GM21576 (cell line): ENCODE measurements at regions not wholly inside any gene's neighbourhood (a gene's known extent, or its start where the extent isn't known, plus 50 kb on each side); places are given as distances from the start of the nearest gene placed in this dataset.

Experiments used
- ATAC-seq: cut with Tn5 transposase; IDR thresholded peaks from one replicate; pipeline ENCODE4 v1.9.1; 2021; ENCODE audit warnings: mild to moderate bottlenecking, moderate library complexity; ENCODE audit not compliant: unreplicated experiment

GRCh38 chr10:131658476-131659110, 242.2 kb upstream of the PPP2R2D start:
- ATAC-seq, result no peak

DNA sequence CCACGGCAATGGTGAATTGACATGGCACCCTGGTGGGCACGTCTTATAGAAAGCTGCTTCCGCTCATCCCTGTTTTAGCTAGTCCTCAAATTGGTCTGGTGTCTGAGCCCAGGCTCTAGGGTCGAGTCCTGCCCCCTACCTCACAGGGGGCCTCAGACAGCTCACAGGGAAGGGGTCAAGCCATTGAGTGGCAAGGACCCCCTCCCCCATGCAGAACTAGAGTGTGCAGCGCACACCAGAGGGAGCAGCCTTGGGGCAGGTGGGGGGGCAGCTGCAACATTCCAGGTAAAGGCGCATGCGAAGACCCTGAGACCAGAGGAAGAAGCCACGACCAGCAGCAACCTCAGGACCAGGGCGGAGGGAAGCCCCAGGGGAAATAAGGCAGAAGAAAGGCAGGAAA, 240.4 kb upstream of the PPP2R2D start:
- no peak for ATAC-seq

DNA sequence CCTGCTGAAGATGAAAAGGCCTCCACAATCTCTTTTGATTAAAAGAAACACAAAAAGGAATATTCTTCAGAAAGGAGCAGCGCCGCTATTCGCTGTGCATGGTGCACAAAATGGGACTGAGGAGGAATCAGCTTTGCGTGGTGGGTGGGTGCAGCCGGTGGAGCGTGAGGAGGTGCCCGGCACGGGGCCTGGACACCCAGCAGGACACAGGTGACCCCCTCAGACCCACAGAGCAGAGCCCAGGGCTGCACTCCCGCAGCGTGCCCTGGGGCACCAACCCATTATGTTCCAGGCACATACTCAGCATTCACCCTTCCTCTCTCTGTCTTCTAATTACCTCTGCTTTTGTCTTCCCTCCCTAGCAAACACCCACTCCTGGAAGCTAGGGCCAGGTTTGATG, 238.0 kb upstream of the PPP2R2D start:
- ATAC-seq, result no peak

DNA sequence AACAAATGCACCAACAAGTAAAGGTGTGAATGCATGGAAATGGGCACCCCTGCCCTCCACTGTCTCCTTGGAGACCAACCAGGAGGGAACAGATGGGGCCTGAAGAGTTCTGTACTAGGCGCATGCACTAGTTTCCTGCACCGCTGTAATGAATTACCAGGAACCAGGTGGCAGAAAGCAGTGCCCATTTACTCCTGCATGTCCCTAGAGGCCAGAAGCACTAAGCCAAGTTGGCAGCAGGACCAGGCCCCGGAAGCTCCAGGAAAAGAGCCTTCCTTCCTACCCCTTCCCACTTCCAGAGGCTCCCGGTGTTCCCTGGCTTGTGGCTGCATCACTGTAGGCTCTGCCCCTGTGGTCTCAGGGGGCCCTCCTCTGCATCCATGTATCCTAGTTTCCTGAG, 237.5 kb upstream of the PPP2R2D start:
- ATAC-seq, result no peak

DNA sequence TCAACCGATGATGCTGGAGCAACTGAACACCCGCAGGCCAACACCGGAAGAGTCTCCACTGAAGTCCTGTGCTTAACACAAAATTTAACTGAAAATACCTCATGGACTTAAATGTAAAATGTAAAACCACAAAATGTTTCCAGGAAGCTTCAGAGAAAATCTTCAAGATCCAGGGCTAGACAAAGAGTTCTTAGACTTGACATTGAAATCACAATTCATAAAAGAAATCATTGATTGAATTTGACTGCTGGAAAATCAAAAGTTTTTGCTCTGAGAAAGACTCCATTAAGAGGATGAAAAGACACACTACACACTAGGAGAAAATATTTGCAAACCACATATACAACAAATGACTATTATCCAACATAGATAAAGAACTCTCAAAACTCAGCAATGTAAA, 234.7 kb upstream of the PPP2R2D start:
- no peak for ATAC-seq

- ATAC-seq, result no peak
Measured at GRCh38 chr10:131667047-131667446, 233.8 kb upstream of the PPP2R2D start.

GRCh38 chr10:131667561-131667960, 233.2 kb upstream of the PPP2R2D start:
- ATAC-seq, result no peak

- ATAC-seq, result no peak
Measured at GRCh38 chr10:131668903-131669302, 231.9 kb upstream of the PPP2R2D start.

GRCh38 chr10:131669838-131670237, 231.0 kb upstream of the PPP2R2D start:
- no peak for ATAC-seq

DNA sequence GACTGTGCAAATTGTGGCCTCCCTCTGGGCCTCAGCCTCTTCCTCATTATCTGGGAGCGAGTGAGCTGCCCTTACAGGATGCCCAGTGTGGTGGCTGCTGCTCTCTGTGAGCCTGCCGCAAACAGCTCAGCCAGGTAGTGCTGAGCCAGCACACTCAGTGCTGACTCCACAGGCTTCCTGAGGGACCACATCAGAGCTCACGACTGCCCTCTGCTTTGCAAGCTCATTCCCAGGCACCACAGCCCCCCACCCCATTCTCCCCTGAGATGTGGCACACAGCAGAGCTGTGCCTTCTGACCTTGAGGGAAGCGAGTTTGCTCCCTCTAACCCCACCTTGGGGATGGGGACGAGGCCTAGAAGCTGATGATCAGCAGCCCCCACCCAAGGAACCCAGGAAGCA, 230.5 kb upstream of the PPP2R2D start:
- ATAC-seq, result no peak

GRCh38 chr10:131673396-131673795, 227.4 kb upstream of the PPP2R2D start:
- no peak for ATAC-seq

GRCh38 chr10:131674130-131674529, 226.7 kb upstream of the PPP2R2D start:
- ATAC-seq, result no peak

DNA sequence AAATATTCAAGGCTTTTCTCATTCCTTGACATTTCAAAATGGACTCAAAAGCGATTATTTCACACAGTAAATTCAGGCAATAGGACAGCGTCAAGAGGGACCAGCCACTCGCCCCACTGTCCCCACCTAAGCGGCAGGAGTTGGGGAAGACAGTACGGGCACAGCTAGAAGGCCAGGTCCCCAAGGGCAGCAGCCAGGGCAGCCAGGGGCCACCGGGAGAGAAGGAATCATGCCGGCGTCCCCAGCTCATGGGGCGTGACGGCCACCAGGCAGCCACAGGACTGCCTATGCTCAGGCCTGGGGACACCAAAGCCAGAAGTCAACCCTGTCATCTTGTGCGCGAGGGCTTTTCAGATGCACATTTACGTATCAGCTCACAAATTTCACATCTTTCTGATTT, 225.7 kb upstream of the PPP2R2D start:
- no peak for ATAC-seq

DNA sequence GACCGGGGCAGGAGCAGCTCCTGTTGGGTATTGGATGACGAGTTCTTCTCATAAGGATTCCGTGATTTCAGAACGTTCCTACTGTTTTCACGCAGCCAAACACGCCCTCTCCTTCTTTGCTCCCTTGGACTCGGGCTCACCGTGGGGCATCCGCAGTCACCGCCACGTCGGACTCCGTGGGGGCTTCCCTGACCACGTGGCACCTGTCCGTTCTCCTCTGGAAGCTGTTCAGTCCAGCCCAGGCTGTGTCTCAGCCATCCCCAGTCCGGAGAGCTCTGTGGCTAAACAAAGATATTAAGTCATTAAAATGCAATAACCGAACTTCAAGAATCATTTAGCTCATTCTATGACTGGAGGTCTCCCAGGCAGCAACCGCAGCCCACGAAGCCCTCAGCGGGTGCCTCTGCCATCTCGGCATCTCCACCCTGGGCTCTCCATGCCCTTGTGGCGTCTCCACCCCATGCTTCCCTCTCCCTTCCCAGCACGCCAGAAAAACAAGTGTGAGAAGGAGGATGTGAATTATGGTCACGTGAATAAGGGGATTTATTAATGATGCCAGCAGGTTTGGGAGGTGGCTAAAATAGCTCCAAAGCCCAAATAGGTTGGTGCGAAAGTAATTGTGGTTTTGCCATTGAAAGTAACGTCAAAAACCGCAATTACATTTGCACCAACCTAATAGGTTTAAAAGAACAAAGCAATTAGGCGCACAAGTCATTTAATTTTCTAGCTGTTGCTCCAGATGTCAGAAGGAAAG, 224.6 kb upstream of the PPP2R2D start:
- no peak for ATAC-seq

GRCh38 chr10:131676800-131677421, 223.9 kb upstream of the PPP2R2D start:
- no peak for ATAC-seq

DNA sequence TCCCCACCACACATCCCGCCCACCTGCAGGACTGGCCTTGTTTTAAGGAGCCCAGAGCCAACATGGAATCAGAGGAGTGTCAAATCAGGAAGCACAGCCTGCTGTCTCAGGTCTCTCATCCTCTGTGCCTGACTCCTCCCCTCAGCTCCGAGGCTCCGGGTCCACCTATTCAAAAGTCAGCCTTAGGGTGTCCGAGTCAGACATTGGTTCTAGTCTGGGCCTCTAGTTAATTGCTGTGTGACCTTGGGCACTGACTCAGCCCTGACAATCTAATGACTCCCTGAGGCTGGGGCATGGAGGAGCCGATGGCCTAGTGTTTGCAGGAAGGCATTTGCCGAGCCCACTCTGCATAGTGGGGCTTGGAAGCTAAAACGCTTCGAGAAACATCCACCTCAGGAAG, 223.1 kb upstream of the PPP2R2D start:
- ATAC-seq, result no peak

DNA sequence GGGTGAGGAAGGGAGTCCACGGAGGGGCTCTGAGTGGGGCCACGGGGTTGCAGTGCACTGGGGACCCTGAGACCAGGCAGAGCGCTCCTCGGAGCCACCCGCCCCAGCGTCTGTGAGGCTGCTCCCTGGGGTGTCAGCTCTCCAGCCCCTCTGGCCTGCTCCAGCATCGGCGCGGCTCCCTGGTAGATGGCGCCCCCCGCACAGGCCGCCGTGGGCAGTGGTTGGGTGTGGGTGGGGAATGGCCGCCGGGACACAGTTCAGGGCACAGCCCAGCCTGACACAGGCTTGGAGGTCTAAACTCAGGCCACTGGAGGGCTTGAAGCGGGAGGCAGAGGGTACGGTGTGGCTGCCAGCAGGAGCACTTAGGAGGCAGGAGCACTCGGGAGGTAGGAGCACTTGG, 222.6 kb upstream of the PPP2R2D start:
- no peak for ATAC-seq

- no peak for ATAC-seq
Measured at GRCh38 chr10:131678613-131679012, 222.2 kb upstream of the PPP2R2D start.

- ATAC-seq, result no peak
Measured at GRCh38 chr10:131679926-131680325, 220.9 kb upstream of the PPP2R2D start.

GRCh38 chr10:131681122-131681521, 219.7 kb upstream of the PPP2R2D start:
- ATAC-seq, result no peak

DNA sequence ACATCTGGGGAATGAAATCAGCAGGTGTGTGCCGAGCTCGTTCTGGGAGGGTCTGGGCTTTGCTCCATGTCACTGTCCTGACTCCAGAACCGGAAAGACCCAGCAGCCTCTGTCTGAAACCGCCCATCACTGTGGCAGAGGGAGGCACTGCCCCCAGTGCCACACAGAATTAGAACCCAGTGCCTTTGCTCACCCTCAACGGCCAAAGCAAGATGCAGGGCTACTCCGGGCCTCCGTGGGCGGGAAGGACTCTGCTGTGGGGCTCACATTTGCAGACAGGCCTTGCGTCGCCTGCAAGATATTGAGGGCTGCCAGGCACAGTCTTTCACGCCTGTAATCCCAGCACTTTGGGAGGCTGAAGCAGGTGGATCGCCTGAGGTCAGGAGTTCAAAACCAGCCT, 219.2 kb upstream of the PPP2R2D start:
- ATAC-seq, result no peak

DNA sequence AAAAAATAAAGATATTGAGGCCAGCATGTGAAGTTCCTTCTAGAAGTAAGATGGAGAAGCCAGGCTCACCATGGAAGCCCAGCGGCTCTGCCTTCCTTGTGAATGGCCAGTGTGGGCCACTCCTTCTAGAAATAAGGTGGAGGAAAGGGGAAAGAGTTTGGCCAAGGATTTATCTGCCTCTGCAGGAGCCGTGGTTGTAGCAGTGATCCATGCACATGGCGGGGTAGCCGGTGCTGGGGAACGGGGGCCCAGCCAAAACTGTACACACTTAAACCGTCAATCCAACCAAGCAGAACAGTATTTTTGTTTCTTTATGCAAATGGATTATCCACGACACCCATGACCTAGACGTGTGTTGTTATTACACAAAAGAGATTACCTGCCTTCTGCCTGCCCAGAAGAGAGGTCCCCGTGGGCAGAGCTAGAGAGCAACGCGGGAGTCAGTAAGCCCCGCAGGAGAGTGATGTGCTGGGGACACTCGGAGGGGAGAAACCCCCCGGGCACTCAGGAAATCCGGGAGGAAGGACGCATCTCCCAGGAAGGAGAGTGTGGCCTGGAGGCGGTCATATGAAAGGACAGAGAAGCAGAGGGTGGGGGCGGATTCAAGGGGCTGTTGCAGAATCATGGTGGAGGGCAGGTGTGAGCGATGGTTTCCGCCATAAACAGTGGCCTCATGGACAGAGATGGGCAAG, 218.4 kb upstream of the PPP2R2D start:
- no peak for ATAC-seq
